Right atrium auricular region (tissue), 2 donors: ENCODE measurements at regions not wholly inside any gene's neighbourhood (a gene's known extent, or its start where the extent isn't known, plus 50 kb on each side); places are given as distances from the start of the nearest gene placed in this dataset.

Experiments used
- DNase-seq: peaks from one replicate; pipeline ENCODE4 v3.0.0-alpha.2; 2019; ENCODE audit warnings: low spot score
- H3K27ac ChIP-seq, 2 donors: fragments of 200-600 bp; sonication (generic); 1 replicate in 1 of 2; 2 replicates in 1 of 2; pipeline ENCODE4 v1.5.1; 2016 to 2019
- H3K27me3 ChIP-seq, 2 donors: fragments of 200-600 bp; sonication (generic); one replicate each; pipeline versions ENCODE4 v1.5.1 to v1.6.0; 2017 to 2019
- H3K36me3 ChIP-seq: fragments of 200-600 bp; sonication (generic); one replicate; pipeline ENCODE4 v1.5.1; 2016
- H3K4me1 ChIP-seq, 2 donors: fragments of 200-600 bp; sonication (generic); one replicate each; pipeline versions ENCODE4 v1.5.1 to v1.6.0; 2017 to 2019
- H3K4me3 ChIP-seq, 2 donors: fragments of 200-600 bp; sonication (generic); 1 replicate in 1 of 2; 2 replicates in 1 of 2; pipeline ENCODE4 v1.5.1; 2017 to 2019; ENCODE audit warnings: mild to moderate bottlenecking in 1 of 2, moderate library complexity in 1 of 2
- H3K9me3 ChIP-seq, 2 donors: fragments of 200-600 bp; sonication (generic); one replicate each; pipeline ENCODE4 v1.5.1; 2019
- TF ChIP-seq, protein P1 (sequence below), 2 donors: fragments of 200-600 bp; sonication (generic); IDR thresholded peaks; one replicate each; pipeline ENCODE4 v1.5.1; 2019; ENCODE audit warnings: antibody characterized with exemption in 2 of 2

DNA sequence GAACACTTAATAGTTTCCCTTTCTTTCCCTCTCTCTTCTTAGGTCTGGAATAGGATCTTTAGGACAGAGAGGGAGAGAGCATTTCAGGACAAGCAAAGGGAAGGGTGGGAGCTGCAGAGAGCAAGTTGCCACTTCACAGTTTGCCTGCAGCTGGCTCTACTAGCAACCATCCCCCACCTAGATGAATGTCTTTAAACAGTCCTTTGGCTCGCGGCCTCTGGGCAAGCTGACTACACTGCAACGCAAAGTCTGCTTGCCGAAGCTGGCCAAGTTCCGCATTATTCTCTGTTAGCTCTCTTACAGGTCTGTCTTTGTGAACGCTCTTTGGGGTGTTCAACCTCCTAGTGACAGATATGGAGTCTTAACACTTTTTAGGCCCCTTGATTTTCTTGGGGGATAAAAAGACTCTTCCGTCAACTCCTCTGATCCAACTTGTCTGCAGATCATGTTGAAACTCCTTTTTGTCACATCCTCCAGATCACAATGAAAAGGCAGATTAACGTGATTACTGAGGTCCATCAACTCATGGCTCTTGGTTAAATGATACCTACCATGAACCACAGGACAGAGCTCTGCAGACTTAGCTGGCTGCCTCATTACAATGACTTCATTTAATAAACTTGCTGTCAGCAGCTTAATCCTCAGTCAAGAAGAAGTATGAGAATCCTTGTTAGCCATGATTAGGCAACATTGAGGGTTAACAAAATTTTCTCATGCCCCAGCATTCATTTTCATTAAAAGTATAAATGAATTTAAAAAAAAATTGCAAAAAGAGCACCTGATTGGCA lies 74.6 kb downstream of the SLC4A3 start:
- Histone ChIP-seq H3K4me1 (peaks cover 0 to 16% of the 10 kb centered on the region in 2 donors), H3K27ac (no peak overlapping the region), H3K9me3 (no peaks in the 10 kb centered on the region), H3K36me3 (no peaks in the 10 kb centered on the region), H3K4me3 (no peak overlapping the region), H3K27me3 (no peaks in the 10 kb centered on the region)
- no peak for DNase-seq
- TF ChIP-seq, protein P1, sequence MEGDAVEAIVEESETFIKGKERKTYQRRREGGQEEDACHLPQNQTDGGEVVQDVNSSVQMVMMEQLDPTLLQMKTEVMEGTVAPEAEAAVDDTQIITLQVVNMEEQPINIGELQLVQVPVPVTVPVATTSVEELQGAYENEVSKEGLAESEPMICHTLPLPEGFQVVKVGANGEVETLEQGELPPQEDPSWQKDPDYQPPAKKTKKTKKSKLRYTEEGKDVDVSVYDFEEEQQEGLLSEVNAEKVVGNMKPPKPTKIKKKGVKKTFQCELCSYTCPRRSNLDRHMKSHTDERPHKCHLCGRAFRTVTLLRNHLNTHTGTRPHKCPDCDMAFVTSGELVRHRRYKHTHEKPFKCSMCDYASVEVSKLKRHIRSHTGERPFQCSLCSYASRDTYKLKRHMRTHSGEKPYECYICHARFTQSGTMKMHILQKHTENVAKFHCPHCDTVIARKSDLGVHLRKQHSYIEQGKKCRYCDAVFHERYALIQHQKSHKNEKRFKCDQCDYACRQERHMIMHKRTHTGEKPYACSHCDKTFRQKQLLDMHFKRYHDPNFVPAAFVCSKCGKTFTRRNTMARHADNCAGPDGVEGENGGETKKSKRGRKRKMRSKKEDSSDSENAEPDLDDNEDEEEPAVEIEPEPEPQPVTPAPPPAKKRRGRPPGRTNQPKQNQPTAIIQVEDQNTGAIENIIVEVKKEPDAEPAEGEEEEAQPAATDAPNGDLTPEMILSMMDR (IDR thresholded peaks at IDR 0.05), result no peak

DNA sequence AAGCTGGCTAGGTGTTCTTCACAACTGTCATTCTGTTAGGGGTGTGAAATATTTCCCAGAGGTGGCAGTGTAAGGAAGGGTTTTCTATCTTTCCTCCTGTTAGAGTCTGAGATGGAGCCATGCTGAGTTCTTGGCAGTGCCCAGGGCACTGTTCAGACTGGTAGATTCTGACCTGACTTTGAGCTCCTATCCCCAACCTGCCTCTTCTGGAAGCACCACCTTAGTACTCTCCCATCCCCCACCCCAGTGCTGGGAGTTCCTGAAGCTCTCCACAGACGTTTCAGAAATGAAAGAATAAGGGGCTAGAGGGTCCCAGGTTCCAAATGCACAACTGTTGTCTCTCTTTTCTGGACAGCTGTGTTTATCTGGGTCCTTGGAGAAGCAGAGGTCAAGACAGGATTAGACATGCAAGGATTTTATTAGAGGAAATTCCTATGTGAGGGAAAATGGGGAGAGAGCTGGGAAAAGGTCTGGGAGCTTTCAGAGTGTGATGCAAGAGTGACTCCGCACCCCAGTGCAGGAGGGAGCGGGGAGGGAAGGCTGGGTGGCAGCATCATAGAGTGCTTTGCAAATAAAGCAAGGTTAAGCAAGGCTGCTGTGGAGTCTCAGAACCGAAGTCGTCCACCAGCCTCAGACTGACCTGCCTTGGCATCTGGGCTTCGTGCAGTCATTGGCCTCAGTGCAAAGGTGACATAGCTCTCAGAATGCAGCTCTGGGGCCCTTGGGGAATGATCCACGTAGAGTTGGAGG lies 75.5 kb downstream of the SLC4A3 start:
- Histone ChIP-seq H3K36me3 (no peaks in the 10 kb centered on the region), H3K27me3 (no peaks in the 10 kb centered on the region), H3K4me1 (peaks cover 0 to 14% of the 10 kb centered on the region in 2 donors), H3K4me3 (no peak overlapping the region), H3K27ac (no peak overlapping the region), H3K9me3 (no peaks in the 10 kb centered on the region)
- no peak for DNase-seq
- TF ChIP-seq, protein P1 (IDR thresholded peaks at IDR 0.05), result no peak

DNA sequence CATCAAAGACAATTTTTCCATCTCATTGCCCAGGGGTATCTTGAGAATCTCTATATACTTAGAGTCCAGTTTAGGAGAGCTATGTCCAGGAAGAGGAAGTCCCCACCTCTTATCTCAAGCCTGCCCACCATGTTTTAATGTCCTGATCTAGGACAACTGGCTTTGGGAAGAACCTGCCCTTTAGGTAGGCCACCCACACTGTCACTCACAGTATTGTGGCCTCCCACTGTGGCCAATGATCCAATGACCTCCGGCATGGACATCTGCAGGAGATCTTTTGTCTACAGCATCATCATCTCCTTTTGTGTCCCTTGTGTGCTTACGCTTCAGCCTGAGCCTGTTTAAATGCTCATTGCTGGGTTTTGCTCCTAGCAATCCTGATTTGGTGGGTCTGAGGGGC lies 77.4 kb downstream of the SLC4A3 start:
- Histone ChIP-seq H3K4me1 (peaks cover 0 to 11% of the 10 kb centered on the region in 2 donors), H3K27ac (peak overlapping the region in 1 of 2 donors; percentile 30)

GRCh38 chr2:219706823-219707281 lies 79.4 kb downstream of the SLC4A3 start:
- H3K27ac ChIP-seq, result peak overlapping the region; percentile 3 to 81
- DNase-seq, result no peak
- H3K27me3 ChIP-seq, result no peaks in the 10 kb centered on the region
- no peaks in the 10 kb centered on the region for H3K9me3 ChIP-seq
- H3K36me3 ChIP-seq, result no peaks in the 10 kb centered on the region
- no peak overlapping the region for H3K4me3 ChIP-seq
- H3K4me1 ChIP-seq, result peaks cover 0 to 9% of the 10 kb centered on the region in 2 donors
- TF ChIP-seq, protein P1 (IDR thresholded peaks at IDR 0.05), result no peak

More for the DNA sequence above, 77.4 kb downstream of the SLC4A3 start:
- H3K36me3 ChIP-seq, result no peaks in the 10 kb centered on the region
- no peak for DNase-seq
- H3K4me3 ChIP-seq, result no peak overlapping the region
- H3K27me3 ChIP-seq, result no peaks in the 10 kb centered on the region
- no peaks in the 10 kb centered on the region for H3K9me3 ChIP-seq
- TF ChIP-seq, protein P1 (IDR thresholded peaks at IDR 0.05), result no peak

DNA sequence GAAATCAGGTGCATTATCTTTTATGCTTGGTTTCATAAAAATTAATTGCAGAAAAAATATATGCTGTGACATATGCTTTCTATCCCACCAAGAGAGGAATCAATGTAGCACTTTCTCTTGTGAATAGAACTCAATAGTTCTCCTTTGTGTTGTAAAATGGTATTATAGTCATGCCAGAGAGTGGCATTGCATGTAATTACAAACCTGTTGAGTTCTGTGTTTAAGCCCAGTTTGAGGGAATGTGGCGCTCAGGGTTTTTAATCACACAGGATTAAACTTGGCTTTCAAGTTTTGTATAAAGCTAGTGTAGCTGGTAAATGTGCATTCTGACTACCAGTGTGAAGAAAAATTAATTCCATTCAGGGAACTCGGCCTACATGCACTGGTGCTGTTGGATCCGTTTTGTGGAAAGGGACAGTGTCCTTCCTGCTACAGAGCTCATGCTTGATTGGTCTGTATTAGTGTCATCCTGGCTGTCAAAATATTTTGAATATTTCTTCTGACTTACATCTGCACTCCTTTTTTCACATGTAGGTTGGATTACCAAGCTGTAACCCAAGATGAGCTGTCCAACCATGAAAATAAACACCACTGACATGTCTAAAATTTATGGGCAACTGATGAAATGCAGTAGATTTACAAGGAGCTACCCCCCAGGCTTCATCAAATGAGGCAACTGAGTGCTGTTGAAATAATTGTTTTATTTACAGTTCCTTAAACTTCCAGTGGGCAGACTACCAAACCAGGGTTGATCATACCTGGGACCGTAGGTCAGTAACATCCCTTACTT lies 80.3 kb downstream of the SLC4A3 start:
- H3K4me3 ChIP-seq, result no peak overlapping the region
- H3K27ac ChIP-seq, result peak overlapping the region in 1 of 2 donors; percentile 81
- peaks cover 0 to 4% of the 10 kb centered on the region in 2 donors for H3K4me1 ChIP-seq
- no peaks in the 10 kb centered on the region for H3K27me3 ChIP-seq
- H3K36me3 ChIP-seq, result no peaks in the 10 kb centered on the region
- TF ChIP-seq, protein P1 (IDR thresholded peaks at IDR 0.05), result no peak
- no peaks in the 10 kb centered on the region for H3K9me3 ChIP-seq
- DNase-seq, result no peak
